Activated effector memory CD4-positive, alpha-beta T cell treated with anti-CD3 and anti-CD28 coated beads, Interleukin-2, amount 50 U/mL, for 16 hours (primary cell): ENCODE measurements at regions not wholly inside any gene's neighbourhood (a gene's known extent, or its start where the extent isn't known, plus 50 kb on each side); places are given as distances from the start of the nearest gene placed in this dataset.
"Not testable (repeated sequence)": the region's sequence is repeated elsewhere in the genome, so short reads cannot be mapped to it uniquely, and the experiment has no call there.

ENCODE experiments used
- DNase-seq: peaks from one replicate; pipeline ENCODE4 v3.0.0-alpha.2; 2020

DNA sequence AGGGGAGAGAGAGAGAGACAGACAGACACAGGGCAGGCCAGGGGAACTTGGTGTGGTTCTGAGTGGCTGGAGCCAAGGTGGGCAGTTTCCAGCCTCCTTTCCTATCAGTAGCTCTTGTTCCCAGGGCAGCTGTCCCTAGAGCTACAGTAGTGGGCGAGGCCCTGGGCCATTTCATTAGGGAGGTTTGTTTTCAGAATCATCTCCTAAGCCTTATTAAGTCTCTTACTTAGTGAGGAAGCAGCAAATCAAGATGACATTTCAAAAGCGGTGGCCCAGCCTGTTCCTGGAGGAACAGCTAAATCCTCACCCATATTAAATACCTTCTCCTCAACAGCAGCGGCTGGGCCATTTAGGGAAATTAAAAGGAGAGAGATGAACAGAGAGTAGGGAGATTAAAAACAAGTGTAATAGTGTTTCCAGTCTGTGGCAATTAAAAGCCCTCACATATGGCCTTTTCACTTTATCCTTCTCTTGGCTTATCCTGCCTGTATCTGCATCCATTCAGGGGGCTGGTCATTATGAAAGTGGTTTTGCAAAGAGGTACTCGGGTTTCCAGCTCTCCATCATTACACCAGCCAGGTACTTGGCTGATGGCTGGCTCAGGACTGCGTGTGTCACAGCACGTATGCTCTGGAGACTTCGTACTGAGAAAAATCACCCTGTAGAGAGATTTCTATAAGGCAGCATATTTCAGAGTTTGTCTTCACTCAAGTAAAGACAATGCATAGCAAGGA is 91.9 kb upstream of the PRR23C start:
- no peak for DNase-seq

DNA sequence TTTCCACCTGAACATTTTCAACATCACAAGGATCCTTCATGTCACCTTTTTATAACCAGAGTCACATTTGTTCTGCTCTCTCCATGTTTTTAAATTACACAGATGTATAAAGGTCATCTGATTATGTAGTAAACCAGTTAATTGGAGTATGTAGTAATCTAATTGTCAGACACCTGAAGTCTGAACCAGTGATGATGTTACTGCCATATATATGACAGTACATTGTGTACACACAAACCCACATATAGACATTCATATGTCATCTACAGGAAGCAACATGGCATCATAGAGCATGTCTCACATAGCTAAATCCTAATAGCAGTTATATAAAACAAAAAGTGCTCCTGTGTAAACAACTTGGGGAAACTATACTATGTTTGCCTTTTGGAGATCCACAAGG is 95.9 kb upstream of the PRR23C start:
- DNase-seq = no peak

DNA sequence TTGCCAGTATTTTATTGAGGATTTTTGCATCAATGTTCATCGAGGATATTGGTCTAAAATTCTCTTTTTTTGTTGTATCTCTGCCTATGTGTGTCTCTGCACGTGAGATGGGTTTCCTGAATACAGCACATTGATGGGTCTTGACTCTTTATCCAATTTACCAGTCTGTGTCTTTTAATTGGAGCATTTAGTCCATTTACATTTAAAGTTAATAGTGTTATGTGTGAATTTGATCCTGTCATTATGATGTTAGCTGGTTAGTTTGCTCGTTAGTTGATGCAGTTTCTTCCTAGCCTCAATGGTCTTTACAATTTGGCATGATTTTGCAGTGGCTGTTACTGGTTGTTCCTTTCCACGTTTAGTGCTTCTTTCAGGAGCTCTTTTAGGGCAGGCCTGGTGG is 101.3 kb upstream of the PRR23C start:
- not testable (repeated sequence) for DNase-seq

DNA sequence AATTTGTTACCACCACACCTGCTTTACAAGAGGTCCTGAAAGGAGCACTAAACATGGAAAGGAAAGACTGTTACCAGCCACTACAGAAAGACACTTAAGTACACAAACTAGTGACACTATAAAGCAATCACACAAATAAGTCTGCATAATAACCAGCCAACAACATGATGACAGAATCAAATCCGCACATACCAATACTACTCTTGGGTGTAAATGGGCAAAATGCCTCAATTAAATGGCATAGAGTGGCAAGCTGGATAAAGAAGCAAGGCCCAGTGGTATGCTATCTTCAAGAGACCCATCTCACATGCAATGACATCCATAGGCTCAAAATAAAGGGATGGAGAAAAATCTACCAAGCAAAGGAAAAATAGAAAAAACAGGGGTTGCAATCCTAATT is 106.8 kb upstream of the PRR23C start:
- DNase-seq = no peak

DNA sequence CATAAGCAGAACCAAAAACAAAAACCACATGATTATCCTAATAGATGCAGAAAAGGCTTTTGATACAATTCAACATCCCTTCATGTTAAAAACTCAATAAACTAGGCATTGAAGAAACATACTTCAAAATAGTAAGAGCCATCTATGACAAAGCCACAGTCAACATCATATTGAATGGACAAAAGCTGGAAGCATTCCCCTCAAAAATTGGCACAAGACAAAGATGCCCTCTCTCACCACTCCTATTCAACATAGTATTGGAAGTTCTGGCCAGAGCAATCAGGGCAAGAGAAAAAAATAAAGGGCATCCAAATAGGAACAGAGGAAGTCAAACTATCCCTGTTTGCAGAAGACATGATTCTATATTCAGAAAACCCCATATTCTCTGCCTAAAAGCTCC is 108.7 kb upstream of the PRR23C start:
- DNase-seq = not testable (repeated sequence)

DNA sequence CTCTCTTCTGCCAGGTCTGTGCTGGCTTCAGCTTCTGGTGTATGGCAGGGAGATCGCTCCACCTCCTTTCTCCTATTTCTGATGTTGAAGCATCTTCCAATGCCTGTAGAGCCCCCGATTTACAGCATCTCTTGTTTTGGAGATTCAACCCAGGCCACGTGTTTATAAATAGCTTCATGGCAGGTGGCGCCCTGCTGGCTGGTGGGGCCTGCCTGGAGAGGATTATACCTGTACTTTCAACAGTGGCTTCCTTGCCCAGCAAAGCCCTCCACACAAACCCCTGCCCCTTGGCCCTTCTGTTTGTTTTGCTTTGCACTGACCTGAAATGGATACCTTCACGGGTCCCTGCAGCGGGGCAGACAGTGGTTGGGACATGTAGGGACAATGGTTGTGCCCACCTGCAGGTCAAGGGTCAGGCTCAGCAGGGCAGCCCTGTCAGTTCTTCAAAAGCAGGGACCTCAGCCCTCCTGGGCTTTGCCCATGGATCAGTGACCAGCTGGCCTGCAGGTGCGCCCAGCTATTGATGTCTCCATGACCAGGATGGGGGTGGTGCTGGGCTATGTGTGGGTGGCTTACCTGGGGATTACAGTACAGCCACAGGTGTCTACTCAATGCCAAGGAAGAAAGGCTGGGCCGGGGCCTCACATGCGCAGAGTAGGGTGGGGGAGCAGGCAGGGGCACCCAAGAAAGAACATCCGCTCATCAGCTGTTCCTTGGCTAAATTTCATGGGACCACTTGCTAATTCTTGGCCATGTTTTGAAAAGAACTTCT is 112.7 kb upstream of the PRR23C start:
- DNase-seq = no peak

DNA sequence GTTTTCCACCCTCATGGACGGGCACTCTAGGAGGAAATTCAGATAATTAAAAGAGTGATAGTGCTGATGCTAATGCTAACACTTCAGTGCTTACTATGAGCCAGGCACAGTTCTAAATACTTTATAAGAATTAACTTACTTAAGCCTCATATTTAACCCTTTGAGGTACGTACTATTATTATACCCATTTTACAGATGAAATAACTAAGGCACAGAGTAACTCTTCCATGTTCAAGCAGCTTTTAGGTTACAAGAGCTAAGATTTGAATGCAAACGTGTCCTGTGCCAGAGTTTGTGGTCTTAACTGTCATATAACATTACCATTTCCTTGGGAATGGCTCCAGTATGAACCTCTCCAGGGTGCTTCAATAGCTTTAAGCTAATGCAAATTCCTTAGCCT is 114.7 kb upstream of the PRR23C start:
- no peak for DNase-seq

DNA sequence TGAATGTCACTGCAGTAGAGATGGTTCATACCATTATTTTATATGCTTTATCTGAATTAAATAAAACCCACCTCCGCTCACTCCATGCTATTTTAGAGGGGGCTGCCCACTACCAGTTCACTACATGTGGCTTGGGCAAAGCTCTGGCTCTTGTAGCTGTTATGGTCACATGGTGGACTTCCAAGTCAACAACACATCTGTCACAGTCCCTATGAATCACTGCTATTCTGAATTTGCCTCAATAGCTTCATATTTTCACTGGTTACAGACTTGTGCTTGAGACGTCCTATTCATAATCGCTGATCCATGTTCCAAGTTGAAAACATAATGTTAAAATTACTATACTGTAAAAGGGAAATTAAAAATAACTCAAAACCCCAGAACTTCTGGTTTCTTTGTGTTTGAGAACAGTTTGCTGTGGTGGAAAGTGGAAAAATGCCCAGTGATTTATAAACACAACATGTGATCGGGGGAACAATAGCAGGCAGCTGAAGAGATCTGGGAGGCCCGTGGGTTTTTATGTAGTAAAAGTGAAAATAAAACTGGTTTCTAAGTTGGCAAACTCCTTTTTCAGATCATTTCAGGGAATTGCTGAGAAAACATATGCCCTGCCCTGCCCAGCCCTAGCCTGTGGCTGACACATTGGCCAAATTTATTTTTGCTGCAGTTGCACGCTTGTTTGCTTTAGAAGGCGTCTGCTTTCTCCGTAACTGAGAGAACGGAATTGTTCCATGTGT is 128.8 kb upstream of the PRR23C start:
- DNase-seq = no peak

DNA sequence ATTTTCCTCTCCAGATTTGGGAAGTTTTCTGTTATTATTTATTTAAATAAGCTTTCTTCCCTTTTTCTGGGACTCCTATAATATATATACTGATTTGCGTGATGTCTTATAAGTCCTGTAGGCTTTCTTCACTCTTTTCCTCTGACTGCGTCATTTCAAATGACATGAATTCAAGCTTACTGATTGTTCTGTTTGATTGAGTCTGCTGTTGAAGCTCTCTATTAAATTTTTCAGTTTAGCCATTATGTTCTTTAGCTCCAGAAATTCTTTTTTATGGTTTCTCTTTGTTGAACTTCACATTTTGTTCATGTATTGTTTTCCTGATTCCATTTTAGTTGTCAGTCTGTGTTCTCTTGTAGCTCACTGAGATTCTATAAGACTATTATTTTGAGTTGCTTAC is 135.8 kb upstream of the PRR23C start:
- DNase-seq = no peak

DNA sequence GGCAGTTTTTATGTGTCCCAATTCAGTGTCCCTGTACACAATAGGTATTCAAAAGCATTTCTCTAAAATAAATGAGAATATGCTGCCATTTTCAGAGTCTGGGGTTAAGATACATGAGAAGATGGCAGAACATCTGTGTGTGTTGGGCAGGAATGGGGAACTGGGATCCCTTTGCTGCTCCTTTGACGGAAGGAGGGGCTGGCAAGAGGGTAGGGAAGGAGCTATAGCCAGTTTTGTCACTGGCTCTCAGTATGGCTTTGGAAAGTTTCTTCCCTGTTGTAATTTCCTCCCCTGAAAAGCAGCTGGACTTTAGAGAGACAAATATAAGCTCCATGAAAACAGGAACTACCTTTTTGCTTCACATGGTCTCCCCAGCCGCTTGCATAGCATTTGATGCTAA is 137.5 kb upstream of the PRR23C start:
- DNase-seq = no peak

DNA sequence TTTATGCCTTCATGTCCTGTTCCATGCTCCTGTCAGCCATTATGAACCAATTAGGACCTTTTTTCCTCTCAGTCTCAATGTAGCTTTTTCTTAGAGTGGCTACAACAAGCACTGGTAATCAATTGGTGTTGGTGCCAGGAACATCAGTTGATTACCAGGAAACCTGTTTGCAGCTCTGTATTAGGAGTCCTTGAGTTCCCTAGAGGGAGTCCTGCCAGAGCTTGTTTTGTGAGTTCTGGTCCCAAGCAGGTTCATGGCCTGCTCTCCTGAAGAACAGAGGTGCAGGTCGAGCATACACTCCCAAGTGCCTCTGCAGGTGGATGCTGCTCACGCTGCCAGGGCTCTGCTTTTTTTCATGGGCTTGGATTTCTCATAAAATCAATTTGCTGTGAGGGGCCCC is 137.9 kb upstream of the PRR23C start:
- no peak for DNase-seq

DNA sequence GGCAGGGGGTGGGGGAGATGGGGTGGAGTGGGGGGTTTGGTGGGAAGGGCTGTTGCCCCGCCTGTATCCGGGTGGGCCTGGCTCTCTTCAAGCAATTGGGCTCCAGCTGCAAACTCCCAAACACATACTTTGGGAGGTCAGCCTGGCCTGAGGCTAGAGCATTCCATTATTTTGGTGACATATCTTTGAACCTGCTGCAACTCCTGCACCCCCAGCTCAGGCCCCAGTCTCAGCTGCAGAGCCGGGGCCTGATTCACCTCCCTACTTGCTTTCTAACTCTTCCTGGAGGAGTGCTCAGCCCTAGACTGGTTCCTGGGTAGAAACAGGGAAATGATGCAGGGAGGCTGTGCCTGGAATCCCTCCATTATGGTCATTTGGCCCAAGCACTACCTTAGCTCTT is 140.8 kb upstream of the PRR23C start:
- no peak for DNase-seq

DNA sequence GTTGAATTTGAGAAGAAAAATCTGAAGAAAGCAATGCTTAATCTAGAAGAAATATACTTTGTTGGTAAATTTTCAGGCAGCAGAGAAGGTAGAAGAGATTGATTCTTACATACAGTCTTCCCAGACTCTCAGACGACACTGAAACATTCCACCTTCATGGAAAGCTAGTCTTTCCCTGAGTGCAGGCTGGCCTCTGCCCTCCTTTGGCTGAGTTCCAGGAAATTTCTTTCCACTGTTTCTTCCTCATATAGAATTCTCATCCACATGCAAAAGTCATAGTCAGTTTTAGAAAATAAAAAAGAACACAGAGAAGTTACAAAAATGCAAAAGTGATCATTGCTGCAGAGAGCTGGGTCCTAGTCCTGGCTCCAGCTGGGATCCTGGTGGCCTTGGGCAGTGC is 142.5 kb upstream of the PRR23C start:
- DNase-seq = no peak

DNA sequence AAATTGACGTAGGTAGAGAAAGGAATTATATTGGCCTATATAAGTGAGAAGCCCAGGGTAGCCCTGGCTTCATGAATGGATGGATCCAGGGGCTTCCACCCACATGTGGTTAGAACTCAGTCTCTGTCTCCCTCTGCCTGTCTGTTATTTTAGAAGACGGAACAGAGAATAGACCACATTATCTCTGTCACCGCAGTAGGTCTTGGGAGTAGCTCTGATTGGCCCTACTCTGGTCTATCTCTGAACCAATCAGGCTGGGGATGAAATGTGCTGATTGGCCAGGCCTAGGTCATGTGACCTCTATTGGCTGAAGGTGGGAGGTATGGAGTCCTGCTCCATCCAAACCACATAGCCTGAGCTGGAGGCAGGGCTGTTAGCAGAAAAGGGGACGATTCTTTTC is 143.0 kb upstream of the PRR23C start:
- DNase-seq = no peak

DNA sequence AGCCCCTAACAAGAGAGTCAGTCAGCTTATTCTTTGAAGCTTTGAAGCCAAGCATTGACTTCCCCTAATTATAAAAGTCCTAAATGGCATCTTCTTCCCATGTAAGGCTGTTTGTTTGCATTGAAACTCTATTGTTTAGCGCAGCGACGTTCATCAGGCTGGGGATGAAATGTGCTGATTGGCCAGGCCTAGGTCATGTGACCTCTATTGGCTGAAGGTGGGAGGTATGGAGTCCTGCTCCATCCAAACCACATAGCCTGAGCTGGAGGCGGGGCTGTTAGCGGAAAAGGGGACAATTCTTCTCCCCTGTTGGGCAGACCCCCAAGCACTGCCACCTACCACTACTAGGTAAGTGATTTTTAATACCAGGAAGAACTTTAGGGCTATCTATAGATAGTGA is 145.3 kb upstream of the PRR23C start:
- no peak for DNase-seq

DNA sequence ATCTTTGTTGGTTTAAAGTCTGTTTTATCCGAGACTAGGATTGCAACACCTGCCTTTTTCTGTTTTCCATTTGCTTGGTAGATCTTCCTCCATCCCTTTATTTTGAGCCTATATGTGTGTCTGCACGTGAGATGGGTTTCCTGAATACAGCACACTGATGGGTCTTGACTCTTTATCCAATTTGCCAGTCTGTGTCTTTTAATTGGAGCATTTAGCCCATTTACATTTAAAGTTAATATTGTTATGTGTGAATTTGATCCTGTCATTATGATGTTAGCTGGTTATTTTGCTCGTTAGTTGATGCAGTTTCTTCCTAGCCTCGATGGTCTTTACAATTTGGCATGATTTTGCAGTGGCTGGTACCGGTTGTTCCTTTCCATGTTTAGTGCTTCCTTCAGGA is 149.4 kb upstream of the MRPS22 start:
- DNase-seq = not testable (repeated sequence)

DNA sequence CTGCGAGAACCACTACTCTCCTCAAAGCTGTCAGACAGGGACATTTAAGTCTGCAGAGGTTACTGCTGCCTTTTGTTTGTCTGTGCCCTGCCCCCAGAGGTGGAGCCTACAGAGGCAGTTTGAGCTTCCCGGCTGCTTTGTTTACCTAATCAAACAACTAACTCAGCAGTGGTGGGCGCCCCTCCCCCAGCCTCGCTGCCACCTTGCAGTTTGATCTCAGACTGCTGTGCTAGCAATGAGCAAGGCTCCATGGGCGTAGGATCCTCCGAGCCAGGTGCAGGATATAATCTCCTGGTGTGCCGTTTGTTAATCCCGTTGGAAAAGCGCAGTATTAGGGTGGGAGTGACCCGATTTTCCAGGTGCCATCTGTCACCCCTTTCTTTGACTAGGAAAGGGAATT is 147.7 kb upstream of the MRPS22 start:
- not testable (repeated sequence) for DNase-seq

DNA sequence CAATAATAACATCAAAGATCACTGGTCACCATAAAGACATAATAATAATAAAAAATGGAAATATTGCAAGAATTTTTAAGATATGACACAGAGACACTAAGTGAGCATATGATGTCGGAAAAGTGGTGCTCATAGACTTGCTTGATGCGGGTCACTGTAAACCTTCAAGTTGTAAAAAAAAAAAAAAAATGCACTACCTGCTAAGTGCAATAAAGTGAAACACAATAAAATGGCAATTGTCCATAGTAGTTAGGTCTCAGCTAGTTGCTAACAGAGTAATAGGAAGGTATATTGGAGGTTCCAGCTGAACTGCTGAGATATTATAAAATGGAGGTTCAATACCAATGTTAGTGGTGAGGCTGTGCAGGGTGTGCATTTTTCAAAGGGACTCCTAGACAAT is 146.6 kb upstream of the MRPS22 start:
- DNase-seq = no peak

DNA sequence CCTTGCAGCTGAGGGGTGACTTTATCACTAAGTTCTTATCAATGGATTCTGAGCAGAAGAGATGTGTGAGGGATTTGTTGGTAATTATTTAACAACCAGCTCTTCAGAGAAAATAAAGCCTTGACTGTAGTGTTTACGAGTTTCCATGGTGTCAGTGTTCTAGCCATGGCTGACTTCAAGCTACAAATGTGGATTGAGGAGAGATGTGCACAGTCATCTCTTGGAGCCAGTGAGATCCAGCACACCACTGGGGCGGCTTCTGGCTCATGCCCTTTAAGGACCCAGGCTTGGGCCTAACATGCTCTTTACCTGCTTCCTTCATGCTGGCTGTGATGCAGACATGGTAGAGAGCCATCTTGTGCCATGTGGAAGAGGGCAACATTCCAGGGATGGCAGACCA is 145.6 kb upstream of the MRPS22 start:
- DNase-seq = no peak

DNA sequence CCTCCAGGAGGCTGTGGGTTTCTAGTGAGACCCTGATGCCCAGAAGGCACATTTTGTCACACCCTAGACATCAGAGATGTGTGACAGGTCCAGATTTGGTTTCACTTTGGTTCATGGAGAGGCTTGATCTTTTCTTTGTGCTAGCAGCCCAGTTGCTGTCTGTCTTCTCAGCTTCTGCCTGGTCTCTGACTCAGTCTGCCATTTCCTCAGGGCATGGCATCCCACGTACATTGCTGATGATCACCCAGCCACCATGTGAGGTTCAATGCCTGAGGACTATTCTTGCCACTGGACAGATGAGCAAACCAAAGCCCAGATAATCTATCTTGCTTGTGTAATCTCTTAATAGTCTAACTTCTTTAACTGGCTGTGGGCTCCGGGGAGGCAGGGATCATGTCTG is 144.9 kb upstream of the MRPS22 start:
- no peak for DNase-seq

DNA sequence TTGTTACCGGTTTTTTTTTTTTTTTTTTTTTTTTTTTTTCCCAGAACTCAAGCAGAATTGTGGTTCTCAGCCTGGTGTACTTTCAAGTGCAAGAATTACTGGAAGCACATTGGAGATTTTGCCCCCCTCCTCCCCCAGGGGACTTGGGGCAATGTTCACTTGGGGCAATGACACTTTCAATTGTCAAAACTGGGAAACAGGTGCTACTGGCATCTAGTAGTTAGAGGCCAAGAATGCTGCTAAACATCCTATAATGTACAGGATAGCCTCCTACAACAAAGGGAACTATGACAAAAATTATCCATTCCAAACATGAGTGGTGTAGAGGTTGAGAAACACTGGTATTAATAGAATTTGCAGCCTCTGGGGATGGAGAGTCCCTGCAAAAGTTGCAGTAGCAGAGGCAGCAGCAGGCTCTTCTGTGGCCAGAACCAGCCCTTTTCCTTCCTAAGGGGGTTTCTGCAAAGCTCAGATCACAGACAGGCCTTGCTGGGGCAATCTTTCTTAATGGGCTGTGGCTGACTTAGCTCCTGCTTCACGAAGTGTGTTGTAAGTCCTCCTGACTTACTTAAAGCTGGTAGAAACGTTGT is 144.3 kb upstream of the MRPS22 start:
- DNase-seq = no peak

DNA sequence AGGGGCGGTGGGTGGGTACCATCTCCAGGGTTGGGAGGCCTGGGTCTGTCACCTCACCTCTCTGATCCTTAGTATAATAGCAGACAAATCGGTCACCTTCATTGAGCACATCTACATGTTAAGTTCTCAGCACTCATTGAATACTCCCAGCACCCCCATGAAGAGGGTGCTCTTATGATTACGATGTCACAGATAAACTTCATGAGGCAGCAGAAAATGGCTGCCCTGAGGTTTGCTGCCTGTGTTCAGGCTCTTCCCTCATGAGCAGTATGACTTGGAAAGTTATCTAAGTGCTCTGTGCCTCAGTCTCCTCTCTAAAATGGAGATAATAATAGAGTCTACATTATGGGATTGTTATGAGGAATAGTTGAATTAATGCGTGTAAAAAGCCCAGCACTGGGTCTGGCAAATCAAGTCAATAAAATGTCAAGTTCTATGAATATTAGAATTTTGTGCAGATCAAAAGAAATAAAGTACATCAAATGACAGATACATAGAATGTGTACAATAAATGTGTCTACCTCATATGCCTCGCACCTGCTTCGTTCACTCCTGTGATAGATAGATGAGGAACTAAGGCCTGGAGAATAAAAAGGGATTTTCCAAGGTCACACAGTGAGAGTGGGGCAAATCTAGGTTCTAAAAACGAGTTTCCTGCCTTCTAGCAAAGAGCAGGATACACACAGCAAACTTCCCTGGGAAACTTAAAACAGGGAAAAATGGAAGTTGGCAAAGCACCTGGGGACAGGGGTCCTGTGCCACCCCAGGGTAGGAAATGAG is 142.2 kb upstream of the MRPS22 start:
- no peak for DNase-seq
